ENCODE measurements at regions not wholly inside any gene's neighbourhood (a gene's known extent, or its start where the extent isn't known, plus 50 kb on each side); places are given as distances from the start of the nearest gene placed in this dataset.

DNA sequence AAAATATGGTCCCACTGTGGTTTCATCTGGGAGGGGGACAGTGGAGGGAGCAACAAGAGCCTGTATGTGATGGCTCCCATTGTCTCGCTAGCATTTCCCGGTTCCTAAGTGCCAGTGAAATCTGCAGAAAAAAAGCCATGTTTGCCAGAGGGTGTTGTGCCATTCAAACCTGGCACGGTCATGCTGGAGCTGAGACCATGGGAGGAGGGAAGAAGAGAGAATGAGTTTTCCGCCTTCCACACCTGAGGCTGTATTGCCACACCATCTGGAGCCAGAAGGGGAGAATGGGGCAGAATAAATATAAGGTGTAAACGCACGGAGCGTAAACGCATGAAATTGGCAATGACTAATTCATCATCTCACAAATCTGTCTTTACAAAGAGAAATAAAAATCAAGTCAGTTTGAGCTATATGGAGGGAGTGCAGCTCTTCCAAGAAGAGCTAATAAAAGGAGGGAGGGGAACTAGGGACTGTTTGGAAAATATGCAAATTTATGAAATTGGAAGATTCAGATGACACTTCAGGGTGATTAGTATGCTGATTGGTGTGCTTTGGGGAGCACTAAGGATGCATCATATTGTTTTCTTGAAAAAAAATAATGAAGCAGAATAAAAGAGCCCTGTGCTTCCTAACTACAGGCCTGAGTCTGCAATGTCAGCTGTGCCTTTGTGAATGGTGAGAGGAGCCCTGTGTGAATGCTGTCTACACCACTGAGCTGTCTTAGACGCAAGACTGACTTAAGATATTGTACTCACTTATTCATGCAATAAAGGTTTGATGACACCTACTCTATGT lies 237.9 kb downstream of the NSG2 start:
- Histone ChIP-seq H3K79me2 (ENCODE audit: insufficient read depth, low read length) (no peaks in the 10 kb centered on the region), H3K4me2 (ENCODE audit: low read depth, low read length, poor library complexity, severe bottlenecking) (no peak overlapping the region), H3F3A (ENCODE audit: low read depth) (no peaks in the 10 kb centered on the region), H3K4me3 (ENCODE audit: low read length, poor library complexity, severe bottlenecking) (no peak overlapping the region), H3K9me2 (replicated peaks; ENCODE audit: low read depth, low read length) (no peaks in the 10 kb centered on the region), H4K20me1 (ENCODE audit: insufficient read depth, low read length, poor library complexity, severe bottlenecking) (no peaks in the 10 kb centered on the region), H3K36me3 (ENCODE audit: insufficient read depth, low read length) (no peaks in the 10 kb centered on the region), H3K9ac (ENCODE audit: low read depth, low read length, poor library complexity, severe bottlenecking) (no peak overlapping the region), H3K9me3 (ENCODE audit: insufficient read depth, low read depth, low read length) (no peaks in the 10 kb centered on the region), H3K4me1 (ENCODE audit: insufficient read depth, low read length, poor library complexity, severe bottlenecking) (no peaks in the 10 kb centered on the region), H3K27me3 (ENCODE audit: insufficient read depth, low read length, poor library complexity, severe bottlenecking) (no peaks in the 10 kb centered on the region), H2AFZ (ENCODE audit: low read length) (no peak overlapping the region)
- TF ChIP-seq CTCF (conservative IDR thresholded peaks at IDR 0.05; ENCODE audit: low read length) (no peak), EZH2phosphoT487 (IDR thresholded peaks at IDR 0.05; ENCODE audit: borderline replicate concordance) (no peak)

DNA sequence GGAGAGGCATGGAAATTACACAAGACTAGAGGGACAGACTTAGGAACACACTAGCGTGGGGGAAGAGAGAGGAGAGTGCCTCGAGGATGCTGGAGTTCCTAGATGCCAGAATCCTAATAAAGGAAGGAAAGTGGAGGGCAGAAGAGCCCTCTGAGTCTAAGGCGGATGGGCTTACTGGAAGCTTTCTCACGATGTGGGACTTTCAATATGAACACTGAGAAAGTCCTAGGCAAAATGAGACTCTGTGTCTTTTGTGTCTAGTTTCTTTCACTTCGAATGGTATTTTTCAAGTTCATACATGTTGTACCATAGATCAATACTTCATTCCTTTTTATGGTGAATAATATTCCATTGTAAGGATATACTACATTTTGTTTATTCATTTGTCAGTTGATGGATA lies 239.4 kb downstream of the NSG2 start:
- H3K27me3 ChIP-seq (ENCODE audit: insufficient read depth, low read length, poor library complexity, severe bottlenecking), result no peaks in the 10 kb centered on the region
- H2AFZ ChIP-seq (ENCODE audit: low read length), result no peak overlapping the region
- no peak overlapping the region for H3K9ac ChIP-seq (ENCODE audit: low read depth, low read length, poor library complexity, severe bottlenecking)
- no peaks in the 10 kb centered on the region for H4K20me1 ChIP-seq (ENCODE audit: insufficient read depth, low read length, poor library complexity, severe bottlenecking)
- TF ChIP-seq EZH2phosphoT487 (IDR thresholded peaks at IDR 0.05; ENCODE audit: borderline replicate concordance) (no peak), CTCF (conservative IDR thresholded peaks at IDR 0.05; ENCODE audit: low read length) (no peak)
- H3K4me3 ChIP-seq (ENCODE audit: low read length, poor library complexity, severe bottlenecking), result no peak overlapping the region
- H3K4me2 ChIP-seq (ENCODE audit: low read depth, low read length, poor library complexity, severe bottlenecking), result no peak overlapping the region
- H3K79me2 ChIP-seq (ENCODE audit: insufficient read depth, low read length), result no peaks in the 10 kb centered on the region
- no peaks in the 10 kb centered on the region for H3F3A ChIP-seq (ENCODE audit: low read depth)
- H3K36me3 ChIP-seq (ENCODE audit: insufficient read depth, low read length), result no peaks in the 10 kb centered on the region
- no peaks in the 10 kb centered on the region for H3K9me3 ChIP-seq (ENCODE audit: insufficient read depth, low read depth, low read length)
- no peaks in the 10 kb centered on the region for H3K9me2 ChIP-seq (replicated peaks; ENCODE audit: low read depth, low read length)
- no peaks in the 10 kb centered on the region for H3K4me1 ChIP-seq (ENCODE audit: insufficient read depth, low read length, poor library complexity, severe bottlenecking)

DNA sequence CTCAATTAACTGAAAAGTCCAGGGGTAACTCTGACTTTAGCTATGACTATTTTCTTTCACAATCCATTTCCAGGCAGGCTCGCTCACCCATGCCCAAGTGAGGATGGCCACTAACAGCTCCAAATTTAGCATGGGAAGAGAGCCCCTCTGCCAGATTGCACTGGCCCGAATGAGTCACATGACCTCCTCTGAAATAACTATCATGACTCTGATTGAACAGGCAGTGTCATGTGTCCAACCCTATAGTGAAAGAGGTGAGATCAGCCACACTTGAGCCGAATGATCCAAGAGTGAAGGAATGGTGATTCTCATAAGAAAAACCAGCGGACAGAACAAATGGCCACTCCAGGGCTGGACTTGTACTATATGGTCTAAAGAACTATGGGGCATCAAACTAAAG lies 242.3 kb downstream of the NSG2 start:
- H3K27me3 ChIP-seq (ENCODE audit: insufficient read depth, low read length, poor library complexity, severe bottlenecking), result no peaks in the 10 kb centered on the region
- TF ChIP-seq EZH2phosphoT487 (IDR thresholded peaks at IDR 0.05; ENCODE audit: borderline replicate concordance) (no peak), CTCF (conservative IDR thresholded peaks at IDR 0.05; ENCODE audit: low read length) (no peak)

More for the DNA sequence above, 242.3 kb downstream of the NSG2 start:
- H3K79me2 ChIP-seq (ENCODE audit: insufficient read depth, low read length), result no peaks in the 10 kb centered on the region
- no peaks in the 10 kb centered on the region for H4K20me1 ChIP-seq (ENCODE audit: insufficient read depth, low read length, poor library complexity, severe bottlenecking)
- H3F3A ChIP-seq (ENCODE audit: low read depth), result no peaks in the 10 kb centered on the region
- no peak overlapping the region for H3K4me2 ChIP-seq (ENCODE audit: low read depth, low read length, poor library complexity, severe bottlenecking)
- H3K36me3 ChIP-seq (ENCODE audit: insufficient read depth, low read length), result no peaks in the 10 kb centered on the region
- H2AFZ ChIP-seq (ENCODE audit: low read length), result no peak overlapping the region
- no peak overlapping the region for H3K9ac ChIP-seq (ENCODE audit: low read depth, low read length, poor library complexity, severe bottlenecking)
- H3K9me3 ChIP-seq (ENCODE audit: insufficient read depth, low read depth, low read length), result no peaks in the 10 kb centered on the region
- no peaks in the 10 kb centered on the region for H3K9me2 ChIP-seq (replicated peaks; ENCODE audit: low read depth, low read length)
- H3K4me1 ChIP-seq (ENCODE audit: insufficient read depth, low read length, poor library complexity, severe bottlenecking), result no peaks in the 10 kb centered on the region
- no peak overlapping the region for H3K4me3 ChIP-seq (ENCODE audit: low read length, poor library complexity, severe bottlenecking)

All from Loucy (cell line).